ENCODE measurements at regions not wholly inside any gene's neighbourhood (a gene's known extent, or its start where the extent isn't known, plus 50 kb on each side); places are given as distances from the start of the nearest gene placed in this dataset.

DNA sequence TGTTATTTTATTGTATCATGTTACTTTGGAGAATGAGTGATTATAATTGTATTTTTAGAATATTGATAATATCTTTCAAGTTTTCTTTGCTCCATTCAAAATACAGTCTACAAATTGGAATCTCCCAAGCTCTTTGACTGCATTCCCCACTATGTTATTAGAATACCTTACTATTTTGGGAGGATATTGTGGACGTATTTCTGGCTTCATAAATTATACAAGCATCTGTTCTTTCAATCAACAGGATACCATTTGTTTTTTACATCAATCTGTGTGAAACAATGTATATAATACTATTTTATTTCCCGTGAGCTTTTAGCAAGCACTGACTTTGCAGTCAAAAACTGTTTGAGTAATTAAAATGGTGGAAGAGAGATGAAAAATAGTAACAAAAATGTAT is 226.5 kb downstream of the PTPRC start:
- no peak for DNase-seq

DNA sequence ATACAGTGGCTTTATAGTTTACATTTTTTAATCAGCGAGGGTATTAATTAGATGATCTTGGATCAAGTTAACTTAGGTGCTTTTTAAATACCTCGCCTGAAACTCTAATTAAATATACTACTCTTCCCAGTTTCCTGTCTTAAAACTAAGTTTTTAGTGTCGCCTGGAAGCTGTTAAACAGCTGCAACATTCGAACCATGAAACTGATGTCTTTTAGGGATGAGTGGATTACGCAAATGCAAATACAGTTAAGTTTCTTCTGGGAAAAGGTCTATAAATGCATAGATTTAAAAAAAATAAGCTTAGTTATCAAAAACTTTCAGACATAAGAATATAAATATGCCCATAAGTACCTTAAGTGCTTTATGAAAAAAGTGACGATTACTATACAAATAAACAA is 228.3 kb downstream of the PTPRC start:
- no peak for DNase-seq

DNA sequence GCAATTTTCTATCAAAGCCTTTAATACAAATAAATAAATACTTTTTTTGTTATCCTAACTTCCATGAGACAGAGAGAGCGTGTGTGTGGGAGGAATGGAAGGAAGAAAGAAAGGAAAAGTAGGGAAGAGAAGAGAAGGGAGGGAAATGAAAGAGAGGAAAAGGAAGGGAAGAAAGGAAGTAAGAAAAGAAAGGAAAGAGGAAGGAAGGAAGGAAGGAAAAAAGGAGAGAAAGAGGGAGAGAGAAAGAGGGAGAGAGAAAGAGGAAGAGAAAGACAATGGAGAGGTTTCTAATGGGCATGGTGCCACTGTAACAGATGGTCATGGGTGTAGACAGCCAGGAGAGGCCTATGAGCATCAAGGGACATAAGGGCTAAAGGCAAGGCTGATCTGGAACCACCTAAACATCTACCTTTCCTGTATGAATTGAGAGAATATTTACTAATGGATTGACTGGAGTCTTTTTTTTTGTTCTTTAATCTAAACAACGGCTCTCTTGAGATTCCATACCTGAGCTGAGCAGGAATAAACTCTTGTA is 234.9 kb downstream of the PTPRC start:
- no peak for DNase-seq

DNA sequence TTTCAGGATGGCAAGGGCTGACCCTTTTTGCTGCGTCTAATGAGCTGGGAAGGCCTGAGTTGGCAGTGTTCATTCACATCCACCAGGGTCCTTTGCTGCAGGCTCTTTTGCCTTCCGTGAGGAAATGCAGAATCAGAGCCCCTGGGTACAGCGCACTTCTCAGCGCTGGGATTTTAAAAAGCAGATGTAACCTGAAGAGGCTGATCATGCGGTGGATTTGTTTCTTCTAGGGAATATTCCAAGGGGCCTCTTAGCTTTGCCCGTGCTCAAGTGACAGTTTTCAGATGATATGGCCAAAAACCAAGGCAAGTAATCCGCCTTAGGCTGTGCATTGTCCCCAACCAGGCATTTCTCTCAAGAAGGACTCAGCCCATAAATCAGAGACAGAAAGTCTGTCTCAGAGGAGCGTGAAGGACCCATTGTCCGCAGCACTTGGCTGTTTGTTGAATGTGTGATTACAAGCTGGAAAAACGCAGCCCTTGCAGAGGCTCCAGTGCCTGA is 237.6 kb downstream of the PTPRC start:
- no peak for DNase-seq

DNA sequence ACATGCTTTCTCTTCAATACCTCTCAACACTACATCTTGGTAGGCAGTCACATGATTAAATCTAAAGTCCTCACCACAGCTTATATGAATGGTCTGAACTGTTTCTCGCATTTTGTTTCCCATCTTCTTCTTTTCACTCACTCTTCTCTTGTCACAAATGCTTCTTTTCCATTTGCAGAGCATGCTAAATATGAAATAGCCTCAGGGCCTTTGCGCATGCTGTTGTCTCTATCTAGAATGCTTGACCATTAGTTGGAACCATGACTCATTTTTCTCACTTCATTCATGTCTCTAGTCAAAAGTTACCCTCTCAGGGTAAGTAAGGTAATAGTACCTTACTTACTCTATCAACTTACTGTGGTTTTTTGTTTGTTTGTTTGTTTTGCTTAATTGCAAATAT is 239.7 kb downstream of the PTPRC start:
- DNase-seq: no peak

DNA sequence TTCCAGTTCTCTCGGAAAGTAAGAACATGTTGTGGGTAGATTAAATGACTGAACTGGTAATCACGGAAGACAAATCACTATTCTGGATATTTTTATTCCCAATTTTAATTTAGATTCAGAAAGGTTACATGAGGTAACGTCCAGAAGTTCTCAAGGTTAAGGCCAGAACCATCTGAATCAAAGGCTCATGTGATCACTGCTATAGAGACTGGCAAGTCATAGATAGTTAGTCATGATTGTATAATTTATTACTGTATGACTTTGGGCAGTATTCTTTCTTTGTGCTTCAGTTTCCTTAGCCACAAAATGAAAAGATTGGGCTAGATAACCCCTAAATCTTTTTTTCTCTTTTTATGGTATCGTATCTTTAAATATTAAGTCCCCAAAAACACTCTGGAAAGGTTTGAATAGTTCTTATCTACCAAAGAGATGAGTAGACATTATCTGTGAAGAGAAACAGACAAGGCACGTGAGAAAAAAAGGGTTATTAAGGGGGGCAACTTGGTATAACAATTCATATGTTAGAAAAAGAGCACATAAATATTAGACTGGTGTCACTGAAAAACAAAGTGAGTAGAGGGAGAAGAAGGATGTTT is 241.0 kb downstream of the PTPRC start:
- DNase-seq: no peak

DNA sequence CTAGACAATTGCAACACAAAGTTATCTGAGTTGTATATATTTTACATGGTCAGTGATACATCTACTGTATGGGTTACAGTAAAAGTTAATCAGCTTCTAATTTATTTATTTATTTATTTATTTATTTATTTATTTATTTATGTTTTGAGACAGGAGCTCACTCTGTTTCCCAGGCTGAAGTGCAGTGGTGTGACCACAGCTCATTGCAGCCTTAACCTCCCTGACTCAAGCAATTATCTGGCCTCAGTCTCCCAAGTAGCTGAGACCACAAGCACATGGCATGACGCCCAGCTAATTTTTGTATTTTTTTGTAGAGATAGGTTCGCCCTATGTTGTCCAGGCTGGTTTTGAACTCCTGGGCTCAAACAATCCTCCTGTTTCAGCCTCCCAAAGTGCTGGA is 241.6 kb downstream of the PTPRC start:
- DNase-seq: no peak

DNA sequence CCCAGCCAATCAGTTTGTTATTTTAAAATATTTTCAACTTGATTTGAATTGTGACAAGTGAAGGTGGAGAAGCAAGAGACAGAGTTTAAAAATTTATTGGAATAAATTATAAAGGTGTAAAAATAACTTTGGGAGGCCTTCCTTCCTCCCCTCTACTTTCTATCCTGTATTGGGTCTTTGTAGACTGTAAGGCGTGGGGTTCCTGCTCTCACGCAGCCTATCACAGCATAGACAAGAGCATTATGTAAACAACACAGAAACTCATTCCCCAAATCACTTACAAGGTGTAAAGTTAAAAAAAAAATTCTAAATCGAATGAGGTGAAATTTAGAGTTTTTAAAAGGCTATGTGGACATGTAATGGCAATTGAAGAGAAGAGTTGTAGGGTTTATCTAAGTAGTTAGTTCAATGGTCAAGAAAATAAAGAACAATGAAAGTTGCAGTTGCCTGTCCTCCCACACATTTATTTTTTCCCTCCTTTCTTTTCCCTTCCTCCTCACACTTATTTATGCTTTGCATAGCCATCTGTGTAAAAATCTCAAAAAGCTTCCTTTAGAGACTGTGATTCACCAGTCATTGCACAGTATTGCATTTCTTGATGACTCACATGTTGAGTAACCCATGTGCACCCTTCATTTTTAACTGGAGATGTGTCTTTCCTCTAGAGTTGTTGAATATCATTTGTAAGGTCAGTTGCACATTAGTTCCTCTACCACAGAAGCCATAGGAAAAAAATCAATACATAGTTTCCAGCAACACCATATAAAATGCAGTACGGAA is 242.2 kb downstream of the PTPRC start:
- DNase-seq: no peak

DNA sequence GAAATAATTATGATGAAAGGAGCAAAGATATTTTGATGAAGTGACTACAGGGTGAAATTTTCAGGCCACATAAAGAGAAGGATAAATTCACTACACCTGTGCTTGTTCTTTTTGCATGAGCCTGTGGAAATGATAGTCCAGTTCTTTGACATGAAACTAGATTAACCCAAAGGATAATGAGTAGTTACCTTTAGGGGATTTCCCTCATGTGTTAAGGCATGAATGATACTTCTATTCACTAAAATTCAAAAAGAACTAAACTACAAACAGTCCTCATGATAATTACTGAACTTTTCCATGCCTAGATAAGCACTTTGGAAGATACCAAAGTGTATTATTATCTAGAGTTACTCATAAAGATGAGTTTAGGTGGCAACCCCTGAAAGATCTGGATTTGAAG is 244.3 kb downstream of the PTPRC start:
- no peak for DNase-seq

DNA sequence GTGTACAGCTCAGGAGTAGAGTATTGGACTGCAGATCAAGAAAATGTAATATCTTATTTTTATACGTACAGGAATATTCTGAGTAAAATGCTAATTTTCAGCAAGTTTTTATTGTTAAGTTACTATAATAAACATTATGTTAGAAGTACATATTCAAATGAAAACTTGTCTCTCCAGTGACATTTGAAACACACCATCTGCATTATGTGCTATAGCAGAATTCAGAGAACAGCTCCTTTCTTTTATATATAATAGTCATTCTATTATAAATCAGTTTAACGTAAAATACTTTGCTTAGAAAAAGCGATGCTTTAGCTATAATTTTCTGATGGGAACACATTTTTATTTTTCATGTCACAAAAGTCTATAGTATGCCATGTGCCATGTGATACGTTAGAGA is 249.0 kb downstream of the PTPRC start:
- no peak for DNase-seq

DNA sequence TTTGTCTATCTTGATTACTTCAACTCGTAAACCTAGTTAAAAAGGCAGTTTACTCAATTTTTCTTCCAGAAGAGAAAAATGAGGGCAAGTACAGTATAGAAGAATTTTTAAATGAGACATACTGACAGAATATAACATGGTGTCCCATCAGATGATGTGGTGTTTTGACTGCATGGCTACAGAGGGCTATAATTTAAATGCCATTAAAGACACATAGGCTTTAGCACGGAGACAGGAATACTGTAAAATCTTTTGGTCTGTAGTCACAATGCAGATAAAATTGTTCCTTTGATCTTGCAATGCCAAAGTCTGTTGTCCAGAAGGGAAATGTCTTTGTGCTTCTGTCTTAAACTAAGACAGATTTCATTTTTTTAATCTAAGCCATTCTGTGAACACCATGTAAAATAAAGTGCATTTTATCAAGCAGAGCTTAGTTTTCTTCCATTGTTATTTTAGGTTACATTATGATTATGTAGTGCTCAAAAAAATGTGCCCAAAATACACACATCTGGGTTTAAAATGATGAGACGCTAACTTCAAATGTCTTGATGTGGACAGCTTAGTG is 249.6 kb downstream of the PTPRC start:
- DNase-seq: no peak

DNA sequence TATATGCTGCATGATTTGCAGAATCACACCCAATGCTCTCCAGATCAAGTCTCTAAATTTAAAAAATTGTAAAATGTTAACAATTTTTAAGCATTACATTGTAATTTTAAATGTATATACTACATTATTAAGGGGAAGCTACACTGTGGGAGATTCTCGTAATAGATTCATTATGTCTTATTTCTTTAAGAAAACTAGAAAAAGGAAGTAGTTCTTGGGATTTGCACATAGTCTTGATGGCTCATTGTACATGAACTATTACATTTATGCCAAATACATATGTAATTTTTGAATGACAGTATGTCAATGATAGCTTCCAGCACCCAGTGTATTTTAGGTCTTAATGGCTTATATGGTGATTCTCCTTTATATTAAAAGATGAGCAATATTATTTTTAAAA is 250.3 kb downstream of the PTPRC start:
- DNase-seq: no peak

DNA sequence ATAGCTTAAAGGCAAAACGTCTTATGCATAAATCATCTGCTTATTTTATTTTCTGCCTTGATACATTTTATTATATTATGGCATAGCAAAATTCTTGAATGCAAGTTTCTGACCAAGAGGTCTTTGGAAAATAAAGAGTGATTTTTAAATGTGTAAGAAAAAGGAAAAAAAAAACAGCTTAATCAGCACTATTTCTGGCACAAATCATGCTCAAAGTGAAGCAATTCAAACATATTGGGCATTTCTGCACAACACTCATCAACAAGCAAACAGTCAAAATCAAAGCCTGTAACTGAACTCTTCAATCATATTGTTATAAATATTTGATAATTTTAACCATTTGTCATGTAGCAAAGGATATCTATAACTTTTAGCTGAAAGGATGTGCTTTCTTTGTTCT is 250.9 kb downstream of the PTPRC start:
- DNase-seq: no peak

DNA sequence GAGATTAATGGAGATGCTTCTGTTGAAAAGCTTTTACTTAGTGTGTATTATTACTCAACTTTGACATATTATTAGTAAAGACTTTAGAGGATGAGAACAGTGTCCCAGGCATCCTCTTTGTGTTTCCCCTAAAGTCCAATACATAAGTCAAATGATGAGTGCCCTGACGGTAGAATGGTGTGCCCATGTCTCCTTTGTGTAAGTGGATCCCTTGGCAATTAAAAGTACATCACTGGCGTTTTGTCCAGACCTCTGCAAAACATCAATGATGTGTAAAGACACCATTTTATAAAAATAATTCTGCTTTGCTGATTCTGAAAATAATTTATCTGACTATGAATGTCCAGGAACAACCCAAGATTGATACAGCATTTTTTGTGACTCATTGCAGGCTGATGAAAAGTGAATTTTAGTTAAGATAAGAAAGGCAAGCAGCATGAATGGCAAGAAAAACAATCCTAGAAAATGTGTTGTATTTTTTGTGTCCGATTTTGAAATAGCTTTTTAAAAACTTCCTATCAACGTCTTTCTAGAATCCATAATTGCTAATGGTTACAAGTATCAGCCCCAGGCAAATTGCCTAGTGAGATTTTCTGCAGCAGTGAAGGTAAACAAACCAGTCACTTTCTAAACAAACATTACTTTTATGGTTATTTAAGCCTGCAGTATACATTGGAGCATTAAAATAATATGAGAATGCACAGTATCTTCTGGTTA is 251.5 kb downstream of the PTPRC start:
- no peak for DNase-seq

DNA sequence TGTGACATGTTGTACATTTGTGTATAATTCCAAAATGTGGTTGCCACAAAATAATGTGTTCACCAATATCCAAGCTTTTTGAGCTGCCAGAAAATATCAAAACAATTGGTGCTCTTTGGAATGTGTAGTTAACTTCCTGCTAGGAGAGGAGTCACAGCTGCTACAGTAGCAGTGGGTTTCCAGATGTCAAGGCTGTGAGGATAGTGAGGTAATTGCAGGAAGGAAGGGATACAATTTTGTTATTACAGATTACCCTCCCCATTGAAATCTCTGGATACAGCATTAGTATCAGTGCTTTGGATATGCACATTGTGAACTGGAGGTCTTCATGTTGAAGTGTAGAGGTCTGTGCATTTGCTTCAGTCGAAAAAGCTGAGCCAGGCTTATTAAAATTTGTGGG is 253.2 kb downstream of the PTPRC start:
- no peak for DNase-seq

DNA sequence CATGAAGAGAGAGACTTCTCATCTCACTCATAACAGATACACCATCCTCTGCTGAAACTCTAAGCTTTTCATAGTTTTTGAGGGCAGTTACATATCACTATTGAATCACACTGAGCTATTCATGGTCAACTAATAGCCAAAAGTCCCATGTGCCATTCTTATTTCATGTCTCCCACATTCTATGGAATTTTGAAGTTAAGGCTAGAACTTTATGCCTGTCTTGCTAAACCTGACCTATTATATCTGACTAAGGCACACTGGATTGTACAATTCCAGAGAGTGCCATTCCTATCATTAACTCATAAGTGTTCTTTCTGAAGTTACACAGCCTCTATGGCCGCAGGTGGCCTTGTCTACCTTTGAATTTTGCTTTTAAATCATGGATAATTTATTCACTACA is 254.3 kb downstream of the PTPRC start:
- DNase-seq: no peak

DNA sequence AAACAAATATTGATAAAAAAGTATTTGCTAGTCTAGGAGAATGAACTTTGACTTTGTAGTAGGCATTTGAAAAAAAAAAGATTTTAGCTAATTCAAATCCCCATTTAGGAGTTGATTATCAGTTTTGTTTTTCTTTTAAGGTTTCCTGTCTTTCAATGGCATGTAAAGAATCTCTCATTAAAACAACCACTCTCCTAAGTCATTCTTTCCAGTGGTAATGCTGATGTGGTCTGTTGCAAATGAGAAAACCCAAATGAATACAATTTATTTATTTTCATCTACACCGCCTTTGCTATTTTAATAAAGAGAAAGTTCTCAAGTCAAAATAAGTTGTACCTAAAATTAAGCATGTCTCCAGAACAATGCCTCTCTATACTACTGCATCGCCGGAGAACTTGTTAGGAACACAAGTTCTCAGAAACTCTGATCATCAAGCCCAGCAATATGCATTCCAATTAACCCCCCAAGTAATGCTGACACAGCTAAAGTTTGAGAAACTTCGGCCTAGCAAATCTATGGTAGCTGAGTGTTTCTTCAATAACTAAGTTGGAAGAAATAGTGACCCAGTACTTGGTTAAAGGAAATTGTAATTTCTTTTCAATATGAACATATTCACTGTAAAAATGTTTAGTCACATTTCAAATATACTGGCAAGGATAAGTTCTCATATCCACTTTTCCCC is 255.1 kb downstream of the PTPRC start:
- no peak for DNase-seq

DNA sequence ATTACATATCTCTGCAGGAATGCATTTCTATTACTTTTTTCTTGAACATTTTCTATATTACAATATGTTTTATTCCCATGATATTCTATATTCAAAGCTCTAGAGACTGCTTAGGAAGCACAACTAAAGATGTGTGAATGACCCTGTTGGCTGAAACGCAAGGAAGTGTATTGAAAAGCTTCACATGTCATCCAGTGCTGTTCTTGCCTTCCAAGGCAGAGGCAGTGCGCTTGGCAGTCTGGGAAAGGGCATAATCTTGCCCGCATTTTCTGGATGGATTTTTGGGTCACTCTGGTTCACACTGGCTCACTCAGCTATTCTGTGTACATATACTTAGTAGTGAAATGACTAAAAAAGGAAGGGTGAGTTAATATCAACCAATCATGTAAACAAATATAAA is 262.4 kb downstream of the PTPRC start:
- DNase-seq: no peak

DNA sequence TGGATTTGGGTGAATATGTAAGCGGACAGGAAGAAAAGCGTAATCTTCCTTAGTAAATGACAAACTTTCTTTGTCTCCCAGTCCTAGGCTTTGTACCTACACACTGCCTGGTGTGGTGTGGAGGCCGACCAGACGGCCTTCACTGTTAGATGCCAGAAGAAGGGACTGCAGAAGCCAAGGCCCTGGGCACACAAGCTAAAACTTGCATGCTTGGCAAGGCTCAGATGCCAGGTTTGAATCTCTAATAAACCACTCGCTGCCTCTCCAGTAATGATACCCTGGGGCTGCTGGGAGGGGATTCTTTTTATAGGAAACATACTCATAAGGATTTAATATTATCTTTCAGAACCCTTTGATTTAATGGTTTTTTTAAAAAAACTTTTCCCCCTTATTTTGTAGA is 263.8 kb downstream of the PTPRC start:
- DNase-seq: no peak

DNA sequence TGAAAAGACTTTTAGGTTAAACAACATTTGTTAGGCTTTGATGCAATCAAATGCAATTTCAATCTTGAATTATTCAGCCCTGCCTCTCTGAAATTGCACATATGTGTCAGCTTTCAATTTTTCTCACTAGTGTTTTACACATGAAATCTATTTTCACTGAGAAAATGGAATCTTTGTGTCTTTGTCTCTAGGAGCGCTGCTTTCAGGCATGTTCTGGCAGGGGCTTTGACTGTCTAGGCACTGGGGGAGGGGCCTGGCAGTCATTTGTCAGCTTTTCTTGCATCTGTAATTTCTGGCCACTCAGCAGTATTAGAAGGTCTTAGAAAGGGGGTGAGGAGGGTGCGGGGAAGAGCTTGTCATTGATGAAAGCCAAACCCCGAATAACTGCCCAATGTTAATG is 264.4 kb downstream of the PTPRC start:
- DNase-seq: no peak

DNA sequence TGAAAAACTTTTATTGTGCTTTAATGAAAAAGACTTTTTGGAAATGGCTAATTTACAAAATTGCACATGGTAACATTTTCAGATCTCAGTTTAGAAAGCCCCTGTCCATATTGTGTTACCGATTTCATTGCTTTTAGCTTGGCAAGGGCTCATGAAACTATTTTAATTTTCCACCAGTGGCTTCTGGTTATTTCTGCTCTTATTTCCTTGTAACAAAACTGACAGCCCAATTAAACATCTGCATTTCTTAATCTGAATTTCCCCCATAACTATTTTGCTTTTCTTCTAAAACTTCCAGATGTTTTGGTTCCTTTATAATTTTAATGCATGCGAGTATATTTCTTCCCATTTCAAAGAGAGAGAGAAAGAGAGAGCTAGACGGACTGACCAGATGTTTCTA is 264.8 kb downstream of the PTPRC start:
- DNase-seq: no peak

DNA sequence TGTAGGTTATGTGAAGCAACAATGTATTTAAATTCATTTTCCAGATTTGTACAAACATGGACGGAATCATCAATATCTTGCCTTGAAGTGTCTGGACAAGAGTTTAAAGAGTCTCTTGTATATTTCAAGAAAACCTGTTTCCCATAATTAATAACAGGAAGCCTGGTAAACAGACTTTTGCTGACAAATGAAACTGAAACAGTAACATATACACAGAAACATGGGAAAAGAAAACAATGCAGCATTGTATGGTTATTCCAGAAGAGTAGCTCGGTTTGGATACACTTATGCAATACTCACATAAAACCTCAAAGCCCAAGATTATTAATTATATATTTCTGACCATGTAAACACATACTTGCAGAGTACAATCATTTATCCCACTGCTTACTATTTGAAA is 265.5 kb downstream of the PTPRC start:
- DNase-seq: no peak

All from stimulated activated CD4-positive, alpha-beta T cell treated with anti-CD3 and anti-CD28 coated beads, Interleukin-4, amount 100 ng/mL, for 4 hours (primary cell).